Renal pelvis (tissue), 1 donor: ENCODE measurements at regions not wholly inside any gene's neighbourhood (a gene's known extent, or its start where the extent isn't known, plus 50 kb on each side); places are given as distances from the start of the nearest gene placed in this dataset.
"Not testable (repeated sequence)": the region's sequence is repeated elsewhere in the genome, so short reads cannot be mapped to it uniquely, and the experiment has no call there.

Experiments
- DNase-seq: peaks from one replicate; pipeline ENCODE4 v3.0.0-alpha.2; 2013

GRCh38 chr20:29120088-29120487, 2137.4 kb upstream of the DEFB115 start:
- not testable (repeated sequence) for DNase-seq

- not testable (repeated sequence) for DNase-seq
Measured at GRCh38 chr20:29120575-29120974, 2136.9 kb upstream of the DEFB115 start.

GRCh38 chr20:29122784-29123183, 2134.7 kb upstream of the DEFB115 start:
- DNase-seq, result not testable (repeated sequence)

- DNase-seq, result no peak
Measured at GRCh38 chr20:29123861-29124260, 2133.6 kb upstream of the DEFB115 start.
